Tibial nerve (tissue), 4 donors: ENCODE measurements at regions not wholly inside any gene's neighbourhood (a gene's known extent, or its start where the extent isn't known, plus 50 kb on each side); places are given as distances from the start of the nearest gene placed in this dataset.

ENCODE experiments used
- EP300 ChIP-seq, 2 donors: sonication (generic); formaldehyde crosslinking; IDR thresholded peaks; one replicate each; pipeline ENCODE4 v1.6.1; 2017; ENCODE audit warnings: antibody characterized with exemption in 2 of 2, mild to moderate bottlenecking in 1 of 2
- POLR2A ChIP-seq, 2 donors: fragments of 450-650 bp; IDR thresholded peaks; one replicate each; pipeline ENCODE4 v1.6.1; 2017; ENCODE audit warnings: antibody characterized with exemption in 2 of 2, mild to moderate bottlenecking in 2 of 2, moderate library complexity in 2 of 2
- TF ChIP-seq, protein P1 (sequence below), 5 experiments: fragments of 200-600 bp in 3 of 5; fragments of 450-650 bp in 2 of 5; sonication (generic) in 3 of 5; IDR thresholded peaks; one replicate each; pipeline ENCODE4 v1.5.1; 2016 to 2019; ENCODE audit warnings: antibody characterized with exemption in 5 of 5, mild to moderate bottlenecking in 3 of 5, moderate library complexity in 2 of 5

DNA sequence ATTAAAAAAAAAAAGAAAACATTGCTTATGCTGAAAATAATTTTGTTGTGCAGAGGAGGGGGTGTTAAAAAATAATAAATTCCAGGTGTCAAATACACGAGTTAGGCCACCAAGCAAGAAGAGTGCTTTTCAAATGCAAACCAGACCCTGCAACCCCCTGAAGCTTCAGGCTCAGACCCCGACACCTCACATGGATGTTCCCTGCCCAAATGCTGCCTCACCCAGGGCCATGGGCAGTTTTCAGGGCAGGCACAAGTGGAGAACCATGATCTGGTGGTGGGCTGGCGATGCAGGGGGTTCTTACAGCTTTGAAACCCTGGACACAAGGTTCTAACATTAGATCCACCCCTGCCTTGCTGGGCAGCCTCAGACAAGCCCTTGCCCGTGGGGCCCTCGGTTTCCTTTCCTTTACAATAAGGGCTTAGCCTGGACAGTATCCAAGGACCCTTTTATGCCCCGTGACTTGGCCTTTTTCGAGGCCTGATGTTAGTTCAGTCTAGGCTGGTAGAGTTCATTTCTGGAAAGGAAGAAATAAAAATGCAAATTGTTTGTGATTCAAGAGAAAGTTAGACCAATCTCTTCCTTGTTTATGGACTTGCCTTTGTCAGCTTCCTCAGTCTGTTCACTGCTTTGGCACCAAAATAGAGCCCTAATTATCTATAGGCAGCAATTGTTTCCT, 168.7 kb downstream of the DDX1 start:
- TF ChIP-seq, protein P1, sequence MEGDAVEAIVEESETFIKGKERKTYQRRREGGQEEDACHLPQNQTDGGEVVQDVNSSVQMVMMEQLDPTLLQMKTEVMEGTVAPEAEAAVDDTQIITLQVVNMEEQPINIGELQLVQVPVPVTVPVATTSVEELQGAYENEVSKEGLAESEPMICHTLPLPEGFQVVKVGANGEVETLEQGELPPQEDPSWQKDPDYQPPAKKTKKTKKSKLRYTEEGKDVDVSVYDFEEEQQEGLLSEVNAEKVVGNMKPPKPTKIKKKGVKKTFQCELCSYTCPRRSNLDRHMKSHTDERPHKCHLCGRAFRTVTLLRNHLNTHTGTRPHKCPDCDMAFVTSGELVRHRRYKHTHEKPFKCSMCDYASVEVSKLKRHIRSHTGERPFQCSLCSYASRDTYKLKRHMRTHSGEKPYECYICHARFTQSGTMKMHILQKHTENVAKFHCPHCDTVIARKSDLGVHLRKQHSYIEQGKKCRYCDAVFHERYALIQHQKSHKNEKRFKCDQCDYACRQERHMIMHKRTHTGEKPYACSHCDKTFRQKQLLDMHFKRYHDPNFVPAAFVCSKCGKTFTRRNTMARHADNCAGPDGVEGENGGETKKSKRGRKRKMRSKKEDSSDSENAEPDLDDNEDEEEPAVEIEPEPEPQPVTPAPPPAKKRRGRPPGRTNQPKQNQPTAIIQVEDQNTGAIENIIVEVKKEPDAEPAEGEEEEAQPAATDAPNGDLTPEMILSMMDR (IDR thresholded peaks at IDR 0.05): no peak
- TF ChIP-seq POLR2A (IDR thresholded peaks at IDR 0.05): no peak
- TF ChIP-seq EP300 (IDR thresholded peaks at IDR 0.05): no peak
